ENCODE measurements at regions not wholly inside any gene's neighbourhood (a gene's known extent, or its start where the extent isn't known, plus 50 kb on each side); places are given as distances from the start of the nearest gene placed in this dataset.

GRCh38 chr2:160694221-160694620 lies 200.6 kb upstream of the RBMS1 start:
- H3K4me1 ChIP-seq (ENCODE audit: insufficient read depth, low read length, severe bottlenecking) = no peaks in the 10 kb centered on the region
- no peaks in the 10 kb centered on the region for H3K36me3 ChIP-seq (ENCODE audit: insufficient read depth, low read length)
- no peaks in the 10 kb centered on the region for H3F3A ChIP-seq (ENCODE audit: insufficient read depth, low read length)
- no peaks in the 10 kb centered on the region for H3K79me2 ChIP-seq (ENCODE audit: insufficient read depth, low read length)
- H2AFZ ChIP-seq (ENCODE audit: low read length) = no peak overlapping the region
- H3K9me3 ChIP-seq (ENCODE audit: low read length) = no peaks in the 10 kb centered on the region
- no peak overlapping the region for H3K9ac ChIP-seq (ENCODE audit: low read length)
- no peak overlapping the region for H3K4me2 ChIP-seq (ENCODE audit: low read length)
- no peak for TF ChIP-seq EZH2 (IDR thresholded peaks at IDR 0.05; ENCODE audit: borderline replicate concordance, low read length)
- no peak overlapping the region for H3K4me3 ChIP-seq (ENCODE audit: low read depth, low read length, poor library complexity, severe bottlenecking)
- no peaks in the 10 kb centered on the region for H3K9me2 ChIP-seq (ENCODE audit: low read depth, low read length)
- H3K27me3 ChIP-seq (ENCODE audit: insufficient read depth, low read length) = no peaks in the 10 kb centered on the region
- H3K27ac ChIP-seq (ENCODE audit: low read depth, low read length, poor library complexity, severe bottlenecking) = no peak overlapping the region
- H4K20me1 ChIP-seq (ENCODE audit: insufficient read depth, low read length) = no peaks in the 10 kb centered on the region

- H3K4me2 ChIP-seq (ENCODE audit: low read length) = no peak overlapping the region
- no peak overlapping the region for H2AFZ ChIP-seq (ENCODE audit: low read length)
- no peaks in the 10 kb centered on the region for H3K9me2 ChIP-seq (ENCODE audit: low read depth, low read length)
- no peaks in the 10 kb centered on the region for H3K79me2 ChIP-seq (ENCODE audit: insufficient read depth, low read length)
- TF ChIP-seq EZH2 (IDR thresholded peaks at IDR 0.05; ENCODE audit: borderline replicate concordance, low read length) (no peak), CTCF (IDR thresholded peaks at IDR 0.05; ENCODE audit: low read length) (no peak)
- H3K9ac ChIP-seq (ENCODE audit: low read length) = no peak overlapping the region
- no peak overlapping the region for H3K27ac ChIP-seq (ENCODE audit: low read depth, low read length, poor library complexity, severe bottlenecking)
- H3K9me3 ChIP-seq (ENCODE audit: low read length) = no peaks in the 10 kb centered on the region
- H3K36me3 ChIP-seq (ENCODE audit: insufficient read depth, low read length) = no peaks in the 10 kb centered on the region
- no peaks in the 10 kb centered on the region for H3K27me3 ChIP-seq (ENCODE audit: insufficient read depth, low read length)
- H3K4me1 ChIP-seq (ENCODE audit: insufficient read depth, low read length, severe bottlenecking) = no peaks in the 10 kb centered on the region
- no peak overlapping the region for H3K4me3 ChIP-seq (ENCODE audit: low read depth, low read length, poor library complexity, severe bottlenecking)
- H4K20me1 ChIP-seq (ENCODE audit: insufficient read depth, low read length) = no peaks in the 10 kb centered on the region
- no peaks in the 10 kb centered on the region for H3F3A ChIP-seq (ENCODE audit: insufficient read depth, low read length)
These were observed 201.0 kb upstream of the RBMS1 start for GRCh38 chr2:160694631-160695030.

- no peak overlapping the region for H3K4me2 ChIP-seq (ENCODE audit: low read length)
These were observed 201.9 kb upstream of the RBMS1 start for GRCh38 chr2:160695402-160696086.

More at GRCh38 chr2:160695402-160696086, 201.9 kb upstream of the RBMS1 start:
- Histone ChIP-seq H3K27ac (ENCODE audit: low read depth, low read length, poor library complexity, severe bottlenecking) (no peak overlapping the region), H3K9ac (ENCODE audit: low read length) (no peak overlapping the region), H3K4me3 (ENCODE audit: low read depth, low read length, poor library complexity, severe bottlenecking) (no peak overlapping the region), H3K9me2 (ENCODE audit: low read depth, low read length) (no peaks in the 10 kb centered on the region), H3K27me3 (ENCODE audit: insufficient read depth, low read length) (no peaks in the 10 kb centered on the region), H3K9me3 (ENCODE audit: low read length) (no peaks in the 10 kb centered on the region), H3F3A (ENCODE audit: insufficient read depth, low read length) (no peaks in the 10 kb centered on the region), H2AFZ (ENCODE audit: low read length) (no peak overlapping the region), H3K79me2 (ENCODE audit: insufficient read depth, low read length) (no peaks in the 10 kb centered on the region), H3K4me1 (ENCODE audit: insufficient read depth, low read length, severe bottlenecking) (no peaks in the 10 kb centered on the region), H4K20me1 (ENCODE audit: insufficient read depth, low read length) (no peaks in the 10 kb centered on the region), H3K36me3 (ENCODE audit: insufficient read depth, low read length) (no peaks in the 10 kb centered on the region)
- TF ChIP-seq CTCF (IDR thresholded peaks at IDR 0.05; ENCODE audit: low read length) (no peak), EZH2 (IDR thresholded peaks at IDR 0.05; ENCODE audit: borderline replicate concordance, low read length) (no peak)
